ENCODE measurements at regions not wholly inside any gene's neighbourhood (a gene's known extent, or its start where the extent isn't known, plus 50 kb on each side); places are given as distances from the start of the nearest gene placed in this dataset.
A peak's percentile ranks its signal among the peaks of the same experiment; 100 is the strongest.

DNA sequence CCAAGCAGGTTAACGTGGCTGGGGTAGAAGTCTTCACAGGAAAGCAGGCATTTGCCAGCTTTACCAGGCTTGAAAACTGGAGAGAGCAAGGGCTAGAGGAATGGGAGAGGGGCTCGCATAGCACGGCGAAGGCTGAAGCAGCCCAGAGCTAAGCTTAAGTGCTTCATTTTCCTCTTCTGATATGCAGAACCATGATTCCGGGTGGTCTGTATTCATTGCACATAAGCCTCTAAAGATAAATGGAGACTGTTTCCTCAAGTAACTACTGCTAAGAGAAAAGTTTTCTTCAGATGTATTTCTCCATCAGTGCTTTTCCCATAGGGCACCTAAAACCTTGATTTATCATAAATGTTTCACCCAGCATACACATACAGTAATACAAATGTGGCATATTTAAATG lies 414.1 kb downstream of the MLLT3 start:
- TF ChIP-seq, protein P1, sequence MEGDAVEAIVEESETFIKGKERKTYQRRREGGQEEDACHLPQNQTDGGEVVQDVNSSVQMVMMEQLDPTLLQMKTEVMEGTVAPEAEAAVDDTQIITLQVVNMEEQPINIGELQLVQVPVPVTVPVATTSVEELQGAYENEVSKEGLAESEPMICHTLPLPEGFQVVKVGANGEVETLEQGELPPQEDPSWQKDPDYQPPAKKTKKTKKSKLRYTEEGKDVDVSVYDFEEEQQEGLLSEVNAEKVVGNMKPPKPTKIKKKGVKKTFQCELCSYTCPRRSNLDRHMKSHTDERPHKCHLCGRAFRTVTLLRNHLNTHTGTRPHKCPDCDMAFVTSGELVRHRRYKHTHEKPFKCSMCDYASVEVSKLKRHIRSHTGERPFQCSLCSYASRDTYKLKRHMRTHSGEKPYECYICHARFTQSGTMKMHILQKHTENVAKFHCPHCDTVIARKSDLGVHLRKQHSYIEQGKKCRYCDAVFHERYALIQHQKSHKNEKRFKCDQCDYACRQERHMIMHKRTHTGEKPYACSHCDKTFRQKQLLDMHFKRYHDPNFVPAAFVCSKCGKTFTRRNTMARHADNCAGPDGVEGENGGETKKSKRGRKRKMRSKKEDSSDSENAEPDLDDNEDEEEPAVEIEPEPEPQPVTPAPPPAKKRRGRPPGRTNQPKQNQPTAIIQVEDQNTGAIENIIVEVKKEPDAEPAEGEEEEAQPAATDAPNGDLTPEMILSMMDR (conservative IDR thresholded peaks at IDR 0.05; ENCODE audit: control insufficient read depth, insufficient read depth, low read depth, low read length), result no peak
- no peak overlapping the region for H3K4me3 ChIP-seq (ENCODE audit: control insufficient read depth, low read depth, low read length)
- no peak for DNase-seq (ENCODE audit: low read depth)

- DNase-seq (ENCODE audit: low read depth), result no peak
Observed at GRCh38 chr9:20207176-20207575, 415.1 kb downstream of the MLLT3 start.

DNA sequence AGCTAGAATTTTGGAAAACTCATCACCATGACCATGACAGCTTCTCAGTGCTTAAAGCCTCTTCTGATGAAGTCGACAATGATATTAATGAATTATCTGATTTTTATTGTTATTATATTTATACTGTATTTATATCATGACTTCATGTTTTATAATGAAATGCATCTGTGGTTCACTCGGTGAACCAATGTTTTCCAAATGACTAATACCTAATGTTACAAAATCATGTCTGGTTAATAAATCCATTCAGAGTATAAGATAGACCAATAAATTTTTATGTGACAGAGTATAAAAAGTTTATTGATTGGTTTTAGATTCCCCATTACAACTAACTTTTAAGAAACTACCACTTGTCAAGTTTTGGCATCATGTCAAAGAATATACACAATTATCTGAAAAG lies 416.5 kb downstream of the MLLT3 start:
- TF ChIP-seq, protein P1 (conservative IDR thresholded peaks at IDR 0.05; ENCODE audit: control insufficient read depth, insufficient read depth, low read depth, low read length), result no peak
- H3K4me3 ChIP-seq (ENCODE audit: control insufficient read depth, low read depth, low read length), result no peak overlapping the region
- DNase-seq (ENCODE audit: low read depth), result peak; percentile 74

More at GRCh38 chr9:20207176-20207575, 415.1 kb downstream of the MLLT3 start:
- TF ChIP-seq, protein P1 (conservative IDR thresholded peaks at IDR 0.05; ENCODE audit: control insufficient read depth, insufficient read depth, low read depth, low read length), result no peak
- H3K4me3 ChIP-seq (ENCODE audit: control insufficient read depth, low read depth, low read length), result no peak overlapping the region

DNA sequence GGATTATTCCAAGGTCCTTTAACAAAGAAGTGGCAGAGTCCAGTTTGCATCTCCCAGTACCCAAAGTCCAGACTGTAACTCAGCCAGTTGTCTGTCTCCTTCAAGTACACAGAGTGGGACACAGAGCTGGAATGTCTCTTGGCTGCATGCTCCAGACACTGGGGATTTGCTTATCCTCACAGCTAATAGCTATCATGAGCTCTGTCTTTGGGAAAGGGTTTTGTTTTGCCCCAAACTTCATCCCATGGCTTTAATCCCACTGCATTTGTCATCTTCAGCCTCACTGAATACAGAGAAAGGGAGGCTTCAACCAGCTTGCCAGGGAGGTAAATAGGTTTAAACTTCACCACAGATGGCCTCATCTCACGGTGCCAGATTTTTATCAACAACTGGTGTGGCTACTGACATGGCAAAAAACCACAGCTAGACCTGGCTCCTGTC lies 412.2 kb upstream of the SLC24A2 start:
- TF ChIP-seq, protein P1 (conservative IDR thresholded peaks at IDR 0.05; ENCODE audit: control insufficient read depth, insufficient read depth, low read depth, low read length), result no peak
- DNase-seq (ENCODE audit: low read depth), result no peak
- H3K4me3 ChIP-seq (ENCODE audit: control insufficient read depth, low read depth, low read length), result no peak overlapping the region

GRCh38 chr9:20200581-20200980 lies 411.7 kb upstream of the SLC24A2 start:
- no peak overlapping the region for H3K4me3 ChIP-seq (ENCODE audit: control insufficient read depth, low read depth, low read length)
- DNase-seq (ENCODE audit: low read depth), result no peak
- TF ChIP-seq, protein P1 (conservative IDR thresholded peaks at IDR 0.05; ENCODE audit: control insufficient read depth, insufficient read depth, low read depth, low read length), result no peak

GRCh38 chr9:20199111-20199510 lies 410.3 kb upstream of the SLC24A2 start:
- TF ChIP-seq, protein P1 (conservative IDR thresholded peaks at IDR 0.05; ENCODE audit: control insufficient read depth, insufficient read depth, low read depth, low read length), result no peak
- no peak for DNase-seq (ENCODE audit: low read depth)
- H3K4me3 ChIP-seq (ENCODE audit: control insufficient read depth, low read depth, low read length), result no peak overlapping the region
